NOMO-1 treated with DMSO at 0.1 percent for 48 hours (cell line): ENCODE measurements at regions not wholly inside any gene's neighbourhood (a gene's known extent, or its start where the extent isn't known, plus 50 kb on each side); places are given as distances from the start of the nearest gene placed in this dataset.

ENCODE experiments used
- DNase-seq: peaks from one replicate; lab custom pipeline; 2025; ENCODE audit not compliant: unreplicated experiment; lab: John Stamatoyannopoulos, UW

DNA sequence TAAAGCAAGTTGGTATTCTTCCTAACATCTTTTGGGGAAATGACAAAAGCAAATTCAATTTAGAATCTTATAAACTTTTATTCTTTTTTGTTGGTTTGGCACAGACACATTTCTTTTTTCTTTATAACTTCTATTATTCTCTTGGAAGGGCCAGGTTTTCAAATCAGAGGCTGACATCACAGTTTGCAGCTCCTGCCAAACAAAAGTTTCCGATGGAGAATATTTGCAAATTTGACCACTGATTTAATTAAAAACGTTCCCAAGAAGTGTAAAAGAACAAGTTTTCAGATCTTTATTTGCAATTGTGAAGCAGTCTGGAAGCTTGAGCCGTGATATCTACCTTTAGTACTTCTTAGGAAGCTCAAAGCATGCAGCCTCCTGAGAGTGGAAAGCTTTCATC is 53.8 kb upstream of the CD83 start:
- no peak for DNase-seq

DNA sequence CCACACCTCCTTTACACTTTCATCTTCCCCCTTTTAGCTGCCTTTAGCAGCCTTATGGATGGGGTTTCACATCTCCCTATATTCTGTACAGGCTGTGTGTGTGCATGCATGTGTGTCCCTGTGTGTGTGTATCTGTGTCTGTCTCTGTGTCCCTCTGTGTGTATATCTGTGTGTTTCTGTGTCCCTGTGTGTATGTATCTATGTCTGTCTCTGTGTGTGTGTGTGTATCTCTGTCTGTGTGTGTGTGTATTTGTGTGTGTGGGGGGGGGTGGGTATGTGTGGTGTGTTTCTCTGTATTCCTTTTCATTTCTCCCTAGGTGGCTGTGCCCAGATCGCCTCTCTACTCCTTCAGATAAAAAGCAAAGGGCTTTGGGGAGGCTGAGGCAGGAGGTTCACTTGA is 52.2 kb upstream of the CD83 start:
- no peak for DNase-seq

DNA sequence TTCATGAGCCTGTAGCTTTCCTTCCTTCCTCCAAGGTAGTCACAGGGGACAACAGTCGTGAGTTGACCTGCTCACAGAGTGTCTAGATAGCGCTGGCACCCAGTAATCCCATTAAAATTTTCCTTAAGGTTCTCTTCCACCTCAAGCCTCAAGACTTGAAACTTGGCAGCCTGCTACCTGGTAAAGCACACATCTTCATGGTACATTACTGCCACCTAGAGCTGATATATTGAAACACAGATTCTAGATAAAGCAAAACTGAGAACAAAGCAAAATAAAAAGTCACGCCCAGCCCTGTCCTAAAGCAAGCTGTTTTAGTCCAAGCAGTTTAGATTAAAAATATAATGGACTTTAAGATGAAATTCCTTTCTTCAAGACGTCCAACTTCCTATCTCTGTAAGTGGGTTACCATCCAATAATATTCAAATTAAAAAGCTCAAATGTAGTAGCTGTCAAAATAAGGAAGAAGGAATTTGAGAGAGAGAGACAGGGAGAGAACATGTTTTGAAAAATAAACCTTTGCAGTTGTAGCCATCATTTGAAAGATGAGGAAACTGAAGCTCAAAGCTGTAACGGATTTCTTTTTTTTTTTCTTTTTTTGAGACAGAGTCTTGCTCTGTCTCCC is 50.7 kb upstream of the CD83 start:
- DNase-seq, result peak; percentile 69

DNA sequence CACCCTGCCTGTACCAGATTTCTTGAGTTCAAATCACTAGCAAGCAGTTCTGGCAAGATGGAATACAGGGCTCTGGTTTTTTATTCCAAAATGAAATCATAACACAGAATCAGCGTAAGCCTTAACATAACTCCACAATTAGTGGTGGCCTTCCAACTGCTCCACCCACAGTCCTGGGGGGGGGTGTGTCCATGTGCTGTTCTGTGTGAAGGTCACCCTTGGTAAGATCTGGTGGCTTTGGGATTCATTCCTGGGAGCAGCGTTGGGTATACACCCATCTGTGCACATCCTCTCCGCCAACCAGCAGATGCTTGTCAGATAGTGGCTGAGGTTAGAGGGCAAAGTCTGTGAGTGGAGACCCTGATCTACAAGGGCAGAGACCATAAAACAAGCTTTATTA is 49.9 kb upstream of the CD83 start:
- DNase-seq, result no peak
